NCI-H82 treated with DMSO at 0.1 percent for 48 hours (cell line): ENCODE measurements at regions not wholly inside any gene's neighbourhood (a gene's known extent, or its start where the extent isn't known, plus 50 kb on each side); places are given as distances from the start of the nearest gene placed in this dataset.
"Not testable (repeated sequence)": the region's sequence is repeated elsewhere in the genome, so short reads cannot be mapped to it uniquely, and the experiment has no call there.

ENCODE experiments used
- DNase-seq: peaks from one replicate; lab custom pipeline; 2025; ENCODE audit not compliant: unreplicated experiment; lab: John Stamatoyannopoulos, UW

DNA sequence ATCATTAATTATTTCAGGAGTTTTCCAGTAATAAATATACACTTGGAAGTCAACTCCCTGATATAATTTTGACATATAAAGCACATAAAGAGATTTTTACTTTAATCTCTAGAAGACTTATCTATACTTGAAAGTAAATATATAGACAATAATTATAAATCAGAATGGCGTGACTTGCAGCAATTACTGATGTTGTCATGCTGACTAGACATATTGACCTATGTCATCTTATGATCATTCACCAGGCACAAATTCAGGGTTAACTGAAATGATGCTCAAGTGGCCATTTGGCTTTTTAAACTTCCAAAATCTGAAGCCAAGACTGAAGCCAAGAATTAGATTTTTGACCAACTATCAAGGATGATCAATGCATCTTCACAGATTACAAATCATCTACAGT lies 192.2 kb downstream of the MCHR2 start:
- DNase-seq = no peak

GRCh38 chr6:99802396-99803031 lies 191.5 kb downstream of the MCHR2 start:
- DNase-seq = no peak

DNA sequence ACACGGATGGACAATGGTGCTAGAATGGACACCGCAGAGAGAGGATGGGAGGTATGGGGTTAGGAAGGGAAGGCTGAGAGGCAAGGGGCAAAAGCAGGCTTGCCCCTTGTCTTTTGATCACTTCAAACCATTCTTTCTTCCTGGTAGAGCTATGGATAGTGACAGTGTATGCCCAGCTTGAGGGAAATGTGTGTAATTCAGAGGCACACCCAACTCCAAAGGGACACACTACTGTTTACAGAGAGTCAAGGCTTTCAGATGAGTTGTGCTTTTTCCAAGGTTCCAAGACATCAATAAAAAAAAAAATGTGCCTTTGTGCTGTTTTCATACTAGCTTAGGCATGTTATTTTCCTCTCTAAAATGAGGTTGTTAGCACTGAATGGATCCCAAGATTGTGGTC lies 185.0 kb downstream of the MCHR2 start:
- DNase-seq = no peak

GRCh38 chr6:99810295-99810694 lies 183.7 kb downstream of the MCHR2 start:
- DNase-seq = no peak

GRCh38 chr6:99810942-99811620 lies 182.9 kb downstream of the MCHR2 start:
- no peak for DNase-seq

GRCh38 chr6:99811636-99812035 lies 182.4 kb downstream of the MCHR2 start:
- no peak for DNase-seq

DNA sequence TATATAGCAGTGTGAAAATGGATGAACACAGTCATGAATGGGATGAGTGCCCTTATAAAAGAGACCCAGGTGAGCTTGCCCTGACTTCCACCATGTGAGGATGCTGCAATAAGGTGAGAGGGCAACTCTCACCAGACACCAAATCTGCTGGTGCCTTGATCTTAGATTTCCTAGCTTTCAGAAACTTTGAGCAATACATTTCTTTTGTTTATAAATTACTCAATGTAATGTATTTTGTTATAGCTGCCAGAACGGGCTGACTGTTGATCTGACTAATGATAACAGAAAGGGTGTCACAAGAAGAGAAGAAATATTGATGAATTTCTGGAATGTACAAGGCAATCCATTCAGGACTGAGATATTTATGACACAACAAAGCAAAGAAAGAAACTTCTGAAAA lies 180.5 kb downstream of the MCHR2 start:
- DNase-seq = no peak

DNA sequence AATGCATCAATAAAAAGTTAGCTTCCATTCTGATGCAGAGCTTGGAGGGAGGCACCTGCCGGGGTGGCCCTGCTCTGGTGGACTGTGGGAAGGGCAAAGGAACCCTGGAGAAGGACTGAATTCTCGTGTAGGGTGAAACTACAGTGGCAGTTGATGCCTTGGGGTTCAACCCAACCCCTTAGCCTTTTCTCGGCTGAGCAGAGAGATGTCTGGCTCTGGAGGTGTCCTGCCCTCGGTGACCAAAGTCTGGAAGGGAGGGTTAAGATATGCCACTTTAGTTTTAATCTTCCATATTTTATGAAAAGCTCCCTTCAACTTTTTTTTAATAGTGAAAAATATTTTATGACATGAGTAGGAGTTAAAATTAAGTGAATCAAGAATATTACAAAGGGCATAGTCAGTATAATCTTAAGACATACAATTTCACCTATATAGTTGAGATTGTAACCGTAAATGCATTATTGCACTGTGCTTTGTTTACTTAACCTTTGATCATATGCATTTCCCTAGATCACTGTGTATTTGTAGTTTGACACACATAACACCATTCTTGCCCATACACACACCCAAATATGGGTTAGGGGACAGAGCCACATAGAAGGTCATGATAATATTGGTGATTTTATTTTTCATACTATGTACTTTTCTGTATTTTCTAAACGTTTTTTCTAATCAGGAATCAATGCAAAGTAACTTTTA lies 179.6 kb downstream of the MCHR2 start:
- no peak for DNase-seq

- DNase-seq = no peak
Observed at GRCh38 chr6:99816795-99817194, 177.2 kb downstream of the MCHR2 start.

- DNase-seq = no peak
Observed at GRCh38 chr6:99818161-99818560, 175.9 kb downstream of the MCHR2 start.

DNA sequence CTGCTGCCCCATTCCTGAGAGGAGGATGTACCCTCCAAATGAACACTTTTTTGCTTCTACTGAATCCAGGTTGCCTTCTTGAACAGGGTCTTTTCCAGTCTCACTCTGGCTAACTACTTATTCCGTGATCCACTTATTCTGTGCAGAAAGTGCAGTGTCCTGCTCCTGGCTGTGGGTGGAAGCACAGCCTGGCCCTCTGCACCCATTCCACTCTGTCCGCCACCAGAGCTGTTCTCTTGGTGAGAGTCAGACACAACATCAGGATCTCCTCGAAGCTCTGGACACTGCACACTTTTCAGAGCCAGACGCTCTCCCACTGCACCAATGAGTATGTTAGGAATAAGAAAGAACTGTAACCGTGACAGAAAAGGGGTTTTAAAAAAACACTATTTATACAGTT lies 174.2 kb downstream of the MCHR2 start:
- no peak for DNase-seq

- DNase-seq = no peak
Observed at GRCh38 chr6:99821164-99821563, 172.9 kb downstream of the MCHR2 start.

GRCh38 chr6:99822741-99823512 lies 171.1 kb downstream of the MCHR2 start:
- peak; percentile 8 for DNase-seq

DNA sequence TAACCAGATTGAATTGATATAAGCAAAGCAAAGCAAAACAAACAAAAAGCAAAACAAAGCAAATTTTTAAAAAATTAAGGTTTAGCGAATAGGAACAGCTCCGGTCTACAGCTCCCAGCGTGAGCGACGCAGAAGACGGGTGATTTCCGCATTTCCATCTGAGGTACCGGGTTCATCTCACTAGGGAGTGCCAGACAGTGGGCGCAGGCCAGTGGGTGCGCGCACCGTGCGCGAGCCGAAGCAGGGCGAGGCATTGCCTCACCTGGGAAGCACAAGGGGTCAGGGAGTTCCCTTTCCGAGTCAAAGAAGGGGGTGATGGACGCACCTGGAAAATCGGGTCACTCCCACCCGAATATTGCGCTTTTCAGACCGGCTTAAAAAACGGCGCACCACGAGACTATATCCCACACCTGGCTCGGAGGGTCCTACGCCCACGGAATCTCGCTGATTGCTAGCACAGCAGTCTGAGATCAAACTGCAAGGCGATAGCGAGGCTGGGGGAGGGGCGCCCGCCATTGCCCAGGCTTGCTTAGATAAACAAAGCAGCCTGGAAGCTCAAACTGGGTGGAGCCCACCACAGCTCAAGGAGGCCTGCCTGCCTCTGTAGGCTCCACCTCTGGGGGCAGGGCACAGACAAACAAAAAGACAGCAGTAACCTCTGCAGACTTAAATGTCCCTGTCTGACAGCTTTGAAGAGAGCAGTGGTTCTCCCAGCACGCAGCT lies 170.3 kb downstream of the MCHR2 start:
- not testable (repeated sequence) for DNase-seq

- no peak for DNase-seq
Observed at GRCh38 chr6:99833034-99833433, 161.0 kb downstream of the MCHR2 start.

DNA sequence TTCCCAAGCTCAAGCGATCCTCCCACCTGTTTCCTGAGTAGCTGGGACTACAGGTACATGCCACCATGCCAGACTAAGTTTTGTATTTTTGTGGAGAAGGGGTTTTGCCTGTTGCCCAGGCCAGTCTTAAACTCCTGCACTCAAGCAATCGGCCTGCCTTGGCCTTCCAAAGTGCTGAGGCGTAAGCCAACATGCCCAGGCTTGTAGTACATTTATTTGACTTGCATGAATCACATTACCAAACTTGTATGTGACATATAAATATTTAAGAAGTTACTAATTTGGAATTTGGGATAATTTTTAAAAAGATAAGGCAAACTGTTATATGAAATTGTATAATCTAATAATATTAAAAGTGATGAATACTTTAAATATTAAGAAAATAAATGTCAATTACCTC lies 157.6 kb downstream of the MCHR2 start:
- no peak for DNase-seq

- DNase-seq = no peak
Observed at GRCh38 chr6:99838607-99839006, 155.4 kb downstream of the MCHR2 start.

- DNase-seq = no peak
Observed at GRCh38 chr6:99841297-99841696, 152.7 kb downstream of the MCHR2 start.

- no peak for DNase-seq
Observed at GRCh38 chr6:99846006-99846405, 148.0 kb downstream of the MCHR2 start.

DNA sequence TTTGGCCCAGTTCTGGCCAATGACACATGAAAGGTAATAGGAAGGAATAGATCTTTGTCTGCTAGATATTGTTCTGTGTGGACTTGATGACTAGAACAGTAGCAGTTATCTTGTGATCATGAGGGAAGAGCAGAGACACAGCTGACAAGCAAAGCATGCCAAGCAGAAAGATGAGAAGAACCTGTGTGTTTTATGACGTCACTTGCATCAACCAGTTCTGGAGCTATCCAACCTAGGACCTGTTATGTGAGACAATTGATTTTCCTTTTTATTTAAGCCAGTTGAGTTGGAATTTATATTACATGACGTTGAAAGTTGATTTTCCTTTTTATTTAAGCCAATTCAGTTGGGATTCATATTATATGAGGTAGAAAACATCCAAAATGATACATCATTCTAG lies 143.2 kb downstream of the MCHR2 start:
- no peak for DNase-seq

GRCh38 chr6:99852031-99852430 lies 142.0 kb downstream of the MCHR2 start:
- no peak for DNase-seq
